ENCODE measurements at regions not wholly inside any gene's neighbourhood (a gene's known extent, or its start where the extent isn't known, plus 50 kb on each side); places are given as distances from the start of the nearest gene placed in this dataset.

DNA sequence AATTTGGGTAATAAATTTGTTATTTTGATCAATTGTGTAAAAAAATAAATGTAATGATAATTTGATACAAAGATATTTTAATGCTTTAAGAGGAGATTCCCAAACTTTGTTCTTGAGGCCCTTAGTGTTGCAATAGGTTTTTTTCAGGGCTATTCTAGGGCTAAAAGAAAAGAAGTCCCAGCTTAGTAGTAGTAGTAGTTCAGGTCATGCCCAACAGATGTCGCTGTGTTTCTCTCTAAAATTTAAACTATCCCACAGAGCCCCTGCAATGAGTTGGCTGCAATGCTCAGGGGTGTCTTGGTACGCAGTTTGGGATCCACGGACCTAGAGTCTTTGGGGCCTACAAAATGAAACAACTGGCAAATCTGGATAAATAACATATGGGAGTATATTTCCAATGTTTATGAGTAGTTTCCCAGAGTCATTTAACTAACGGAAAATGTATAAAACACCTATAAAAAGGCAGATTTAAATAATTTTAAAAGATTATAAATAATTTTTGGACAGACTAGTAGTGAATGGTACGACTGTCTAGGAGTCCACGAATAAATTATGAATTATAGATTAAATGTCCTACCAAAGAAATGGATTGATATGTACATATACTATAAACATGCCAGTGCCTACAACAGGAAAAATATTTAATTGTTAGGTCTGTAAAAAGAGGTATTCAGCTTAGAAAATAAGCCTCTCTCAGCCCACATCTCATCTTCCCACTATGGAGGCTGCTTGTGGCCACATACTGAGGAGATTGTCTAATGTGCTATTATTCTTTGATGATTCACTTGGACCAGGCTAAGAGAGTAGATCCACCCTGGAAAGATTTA, 228.5 kb upstream of the PMFBP1 start:
- DNase-seq: peak; percentile 2

- DNase-seq: no peak
These were observed 227.9 kb upstream of the PMFBP1 start for GRCh38 chr16:72399811-72400210.

GRCh38 chr16:72397876-72398275, 225.9 kb upstream of the PMFBP1 start:
- no peak for DNase-seq

- no peak for DNase-seq
These were observed 222.6 kb upstream of the PMFBP1 start for GRCh38 chr16:72394526-72394925.

GRCh38 chr16:72389791-72390190, 217.8 kb upstream of the PMFBP1 start:
- DNase-seq: no peak

DNA sequence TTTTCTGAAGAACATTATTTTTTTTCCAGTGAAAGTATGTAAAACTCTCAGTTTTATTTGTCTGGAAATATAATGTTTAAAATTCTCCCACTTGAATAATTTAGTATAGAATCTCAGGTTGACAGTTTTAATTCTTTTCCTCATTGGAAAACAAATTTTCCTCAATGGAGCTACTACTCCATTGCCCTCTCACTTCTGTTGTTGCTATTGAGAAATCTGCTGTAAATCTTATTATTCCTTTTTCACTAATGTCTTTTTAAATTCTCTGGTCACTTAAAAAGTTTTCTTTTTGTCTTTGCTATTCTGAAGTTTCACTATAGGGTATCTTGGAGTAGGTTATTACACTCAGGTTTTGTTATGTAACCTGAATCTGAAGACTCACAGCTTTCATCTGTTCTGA, 216.1 kb upstream of the PMFBP1 start:
- DNase-seq: no peak

DNA sequence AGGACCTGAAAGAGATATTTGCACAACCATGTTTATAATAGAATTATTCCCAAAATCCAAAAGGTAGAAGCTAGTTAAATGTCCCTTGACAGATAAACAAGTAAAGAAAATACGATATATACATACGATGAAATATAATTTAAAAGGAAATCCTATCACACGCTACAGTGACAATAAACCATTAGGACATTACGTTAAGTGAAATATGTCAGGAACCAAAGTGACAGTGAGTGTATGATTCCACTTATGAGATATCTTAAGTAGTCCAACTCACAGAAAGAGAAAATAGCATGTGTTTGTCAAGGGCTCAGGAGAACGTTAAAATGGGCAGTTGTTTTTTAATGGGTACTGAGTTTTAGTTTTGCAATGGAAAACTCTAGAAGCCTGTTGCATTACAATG, 212.7 kb upstream of the PMFBP1 start:
- DNase-seq: no peak

GRCh38 chr16:72380283-72380682, 208.3 kb upstream of the PMFBP1 start:
- no peak for DNase-seq

- no peak for DNase-seq
These were observed 201.2 kb upstream of the PMFBP1 start for GRCh38 chr16:72373201-72373600.

DNA sequence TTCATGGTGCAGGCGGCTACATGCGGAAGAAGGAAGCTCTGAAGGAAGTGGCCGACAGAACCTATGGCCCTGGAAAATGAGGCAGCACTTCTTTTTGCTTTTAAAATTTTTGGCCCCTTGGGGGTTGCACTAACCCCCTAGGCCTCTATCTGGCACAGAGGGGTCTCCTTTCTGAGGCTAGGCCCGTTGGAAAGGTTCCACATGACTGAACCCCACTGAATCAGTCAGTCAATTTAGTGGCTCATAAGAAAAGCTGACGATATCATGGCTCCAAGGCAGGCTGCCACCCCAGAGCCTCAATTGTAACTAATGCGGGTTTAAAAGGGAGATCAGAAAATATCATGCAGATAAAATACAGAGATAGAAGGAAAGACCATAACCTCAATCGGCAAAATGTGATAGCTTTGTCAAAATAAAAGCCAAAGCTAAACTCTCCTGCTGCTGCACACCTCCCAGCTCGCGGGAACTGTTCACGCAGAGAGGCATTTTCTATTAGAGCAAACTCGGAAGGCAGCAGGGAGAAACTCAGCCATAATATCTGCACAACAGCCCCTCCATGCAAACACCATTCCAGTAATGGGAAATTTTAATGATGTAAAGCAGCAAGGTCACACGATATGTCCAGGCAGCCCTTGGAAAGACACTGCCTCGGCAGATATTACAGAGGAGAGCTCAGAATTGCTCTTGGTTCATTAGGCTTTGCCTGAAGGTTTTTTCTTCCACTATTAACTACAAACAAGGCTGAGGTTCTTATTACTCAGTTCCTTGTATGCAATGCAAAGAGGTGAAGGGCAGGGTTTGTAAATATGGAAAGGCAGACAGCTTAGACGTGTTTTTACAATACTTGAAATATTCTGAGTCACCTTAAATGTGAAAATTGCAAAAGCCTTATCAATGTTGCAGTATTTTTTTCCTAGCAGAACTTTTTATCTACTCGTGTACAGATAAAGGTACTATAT, 200.4 kb upstream of the PMFBP1 start:
- no peak for DNase-seq

- no peak for DNase-seq
These were observed 199.5 kb upstream of the PMFBP1 start for GRCh38 chr16:72371307-72372086.

- no peak for DNase-seq
These were observed 197.3 kb upstream of the PMFBP1 start for GRCh38 chr16:72369274-72369673.

DNA sequence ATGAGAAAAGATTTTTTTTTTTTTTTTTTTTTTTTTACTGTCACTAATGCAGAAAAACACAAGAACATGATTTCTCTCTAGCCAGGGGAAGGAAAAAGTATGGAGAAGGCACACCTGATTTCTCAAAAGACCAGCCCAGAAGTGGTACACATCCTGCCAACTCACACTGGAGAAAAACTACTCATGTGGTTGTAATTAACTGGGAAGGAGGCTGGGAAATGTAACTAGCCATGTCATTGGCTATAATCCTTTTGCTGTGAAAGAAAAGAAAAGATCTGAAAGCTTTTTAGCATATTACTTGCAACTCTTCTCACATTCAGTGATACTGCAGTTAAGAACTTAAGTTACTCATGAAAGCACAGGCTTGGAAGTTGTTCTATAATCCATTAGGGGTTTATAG, 195.9 kb upstream of the PMFBP1 start:
- DNase-seq: no peak

DNA sequence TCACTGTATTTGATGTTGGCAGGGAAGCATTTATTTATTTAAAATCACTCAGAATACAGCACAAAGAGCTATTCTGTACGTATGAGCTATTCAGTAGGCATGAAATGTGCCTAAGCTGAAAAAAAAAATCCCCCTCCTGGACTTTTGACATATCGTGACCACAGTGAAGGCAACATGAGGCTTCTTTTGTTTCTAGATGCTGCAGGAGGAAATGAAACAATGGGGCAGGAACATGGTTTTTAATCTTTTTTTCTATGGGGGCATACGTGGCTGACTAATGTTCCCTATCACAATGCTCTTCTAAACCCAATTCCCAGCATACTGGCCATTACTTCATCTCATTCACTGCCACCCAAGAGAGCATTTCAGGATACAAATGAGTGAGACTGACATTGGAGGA, 191.0 kb upstream of the PMFBP1 start:
- no peak for DNase-seq

DNA sequence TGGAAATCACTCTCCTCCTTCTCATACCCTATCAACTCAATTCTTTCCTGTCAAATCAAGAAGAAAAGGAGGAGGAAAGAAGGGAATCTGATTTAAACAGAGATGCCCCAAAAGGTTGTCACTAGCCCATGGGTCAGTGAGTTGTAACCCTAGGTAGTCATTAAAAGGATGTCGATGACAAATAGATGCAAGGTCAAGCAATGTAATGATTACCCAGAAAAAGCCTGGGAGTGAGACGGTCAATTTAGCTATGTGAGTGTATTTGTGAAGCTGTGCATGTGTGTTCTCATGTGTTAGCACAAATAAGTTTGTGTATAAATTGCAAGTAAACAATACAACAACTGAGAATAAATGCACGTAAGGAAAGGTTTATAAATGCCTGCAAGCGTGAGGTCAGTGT, 190.5 kb upstream of the PMFBP1 start:
- DNase-seq: no peak

- no peak for DNase-seq
These were observed 186.0 kb upstream of the PMFBP1 start for GRCh38 chr16:72357910-72358309.

DNA sequence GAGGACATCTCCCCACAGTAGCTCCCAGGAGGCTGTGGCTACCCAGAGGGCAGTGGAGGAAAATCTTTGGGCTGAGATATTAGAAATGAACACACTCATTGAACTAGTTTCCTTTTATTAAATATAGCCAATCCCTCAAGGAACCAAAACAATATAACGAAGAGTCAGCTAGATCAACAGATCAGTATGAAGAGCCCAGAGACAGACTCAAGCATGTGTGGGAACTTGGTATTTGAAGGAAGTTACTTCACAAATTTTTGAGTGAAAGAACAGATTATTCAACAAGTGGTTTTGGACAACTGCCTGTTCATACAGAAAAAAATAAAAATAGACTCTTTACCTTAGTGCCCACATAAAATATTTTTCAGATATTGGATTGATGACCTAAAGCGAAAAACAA, 183.6 kb upstream of the PMFBP1 start:
- no peak for DNase-seq

GRCh38 chr16:72349719-72350118, 177.8 kb upstream of the PMFBP1 start:
- no peak for DNase-seq

- DNase-seq: no peak
These were observed 161.0 kb upstream of the PMFBP1 start for GRCh38 chr16:72332926-72333325.

DNA sequence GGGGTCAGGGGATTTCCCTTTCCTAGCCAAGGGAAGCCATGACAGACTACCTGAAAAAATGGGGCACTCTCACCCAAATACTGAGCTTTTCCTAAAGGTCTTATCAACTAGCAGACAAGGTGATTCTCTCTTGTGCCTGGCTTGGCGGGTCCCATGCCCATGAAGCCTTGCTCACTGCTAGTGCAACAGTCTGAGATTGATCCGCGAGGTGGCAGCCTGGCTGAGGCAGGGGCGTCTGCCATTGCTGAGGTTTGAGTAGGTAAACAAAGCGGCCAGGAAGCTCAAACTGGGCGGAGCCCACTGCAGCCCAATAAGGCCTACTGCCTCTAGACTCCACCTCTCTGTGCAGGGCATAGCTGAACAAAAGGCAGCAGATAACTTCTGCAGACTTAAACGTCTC, 152.6 kb upstream of the PMFBP1 start:
- no peak for DNase-seq

DNA sequence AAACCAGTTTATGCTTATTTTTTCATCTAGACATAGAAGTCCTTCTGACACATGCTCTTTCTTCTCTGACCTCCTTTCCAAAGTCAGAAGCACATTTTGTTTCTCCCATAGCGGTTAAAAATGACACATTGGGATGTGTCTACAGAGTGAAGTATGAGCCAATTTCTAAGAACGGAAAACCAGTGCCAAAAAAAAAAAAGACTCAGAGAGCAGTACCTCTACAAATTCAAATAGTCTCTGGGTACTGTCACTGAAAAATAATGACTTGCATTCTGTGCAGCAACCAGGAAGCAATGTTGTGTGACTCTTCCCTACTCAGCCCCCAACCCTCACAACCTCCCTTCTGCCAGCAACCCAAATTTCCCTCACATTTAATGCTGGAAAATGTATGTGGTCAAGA, 145.5 kb upstream of the PMFBP1 start:
- no peak for DNase-seq

DNA sequence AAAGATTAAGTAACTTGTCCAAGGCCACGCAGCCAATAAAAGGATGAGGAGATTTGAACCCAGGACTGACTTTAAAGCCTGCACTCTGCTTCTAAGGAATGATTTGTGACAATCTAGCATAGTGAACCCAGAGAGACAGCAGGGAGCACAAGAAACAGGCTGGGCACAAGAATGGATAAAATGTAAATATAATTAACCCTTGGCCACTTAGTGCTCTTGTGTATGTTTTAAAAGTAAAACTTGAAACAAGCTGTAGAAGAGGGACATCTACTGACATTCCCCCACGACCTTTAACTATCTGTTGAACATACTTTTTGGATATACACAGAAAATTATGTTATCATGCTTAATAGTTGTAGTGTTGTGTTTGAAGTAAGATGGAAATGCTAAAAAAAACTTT, 141.9 kb upstream of the PMFBP1 start:
- no peak for DNase-seq

DNA sequence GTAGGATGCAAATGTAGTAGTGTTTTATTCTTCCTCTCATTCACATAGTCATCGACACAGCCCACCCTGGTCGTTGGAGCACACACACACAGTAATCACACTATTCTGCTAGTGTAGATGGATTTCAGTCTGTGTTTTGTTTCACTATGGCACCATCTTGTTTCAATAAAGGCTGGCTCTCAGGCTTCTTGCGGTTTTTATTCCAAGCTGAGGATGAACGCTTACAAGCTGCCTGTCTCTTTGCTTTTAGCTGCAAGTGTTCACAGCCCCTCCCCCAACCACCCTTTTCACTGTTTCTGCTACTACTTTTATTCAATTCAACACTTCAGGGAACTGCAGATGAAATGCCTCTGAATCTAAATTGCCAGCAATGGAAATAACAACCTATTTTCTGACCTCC, 140.9 kb upstream of the PMFBP1 start:
- DNase-seq: no peak

Measured in stimulated activated naive CD4-positive, alpha-beta T cell treated with Interleukin-2 at 50 U/mL for 16 hours (primary cell).